ENCODE measurements at regions not wholly inside any gene's neighbourhood (a gene's known extent, or its start where the extent isn't known, plus 50 kb on each side); places are given as distances from the start of the nearest gene placed in this dataset.

DNA sequence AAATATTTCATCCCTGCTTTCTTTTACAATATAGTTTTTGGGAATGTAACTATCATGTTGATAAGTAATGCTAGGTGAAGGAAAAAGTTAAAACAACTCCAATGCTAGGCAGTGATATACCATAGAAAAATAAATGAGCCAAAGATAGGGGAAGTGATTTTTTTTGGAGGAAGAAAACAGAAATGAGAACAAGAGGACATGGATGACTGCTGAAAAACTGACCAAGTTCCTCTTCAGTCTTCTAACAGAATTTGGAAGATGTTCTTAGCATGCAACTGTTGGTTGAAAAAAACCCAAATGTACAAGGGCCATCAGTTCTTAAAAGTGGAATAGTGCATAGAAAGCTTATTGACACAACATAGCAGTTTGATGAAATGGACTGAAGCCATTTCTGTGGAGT is 262.5 kb upstream of the STARD13 start:
- no peak for TF ChIP-seq POLR2A (IDR thresholded peaks at IDR 0.05)
- no peak for TF ChIP-seq CTCF (IDR thresholded peaks at IDR 0.05)
- no peak for TF ChIP-seq EP300 (IDR thresholded peaks at IDR 0.05)
